ENCODE measurements at regions not wholly inside any gene's neighbourhood (a gene's known extent, or its start where the extent isn't known, plus 50 kb on each side); places are given as distances from the start of the nearest gene placed in this dataset.

DNA sequence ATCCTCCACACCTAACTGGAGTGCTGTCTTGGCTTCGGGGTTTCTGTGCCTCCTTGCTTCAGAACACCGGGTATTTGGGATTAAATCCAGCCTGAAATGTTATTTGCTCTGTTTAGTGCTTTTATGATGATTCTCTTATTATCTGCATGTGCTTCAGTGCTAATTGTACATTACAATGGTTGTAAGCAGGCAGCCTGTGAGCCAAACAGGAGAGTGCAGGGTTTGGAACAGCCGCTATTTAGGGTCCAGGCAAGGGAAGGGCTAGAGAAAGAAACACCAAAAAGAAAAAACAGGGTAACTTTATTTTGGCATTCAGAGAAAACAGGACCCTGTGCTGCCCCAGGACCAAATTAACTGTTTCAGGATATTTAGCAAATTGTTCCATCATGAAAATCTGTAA is 72.7 kb downstream of the RCN1 start:
- TF ChIP-seq POLR2AphosphoS5 (IDR thresholded peaks at IDR 0.05; ENCODE audit: borderline replicate concordance, low read depth, low read length) (no peak), EZH2 (IDR thresholded peaks at IDR 0.05) (no peak), FOXP2 (optimal IDR thresholded peaks at IDR 0.05; ENCODE audit: control extremely low read depth, extremely low read length, insufficient read depth) (no peak)
